ENCODE measurements at regions not wholly inside any gene's neighbourhood (a gene's known extent, or its start where the extent isn't known, plus 50 kb on each side); places are given as distances from the start of the nearest gene placed in this dataset.

GRCh38 chrX:3219231-3219630 is 127.2 kb downstream of the MXRA5 start:
- no peak overlapping the region for H3K4me2 ChIP-seq
- CTCF ChIA-PET = interaction anchor here (1.0 kb wide), 1 partner anchor 314 kb away, joined by 3 read pairs; no protein-coding TSS in a partner anchor
- POLR2A ChIA-PET = no interaction called here
- no peak overlapping the region for H3K27ac ChIP-seq
- FAIRE-seq (no peak), DNase-seq (ENCODE audit: low read depth in 1 of 2, low spot score in 1 of 2) (no peak), ATAC-seq (no peak)
- H3K4me1 ChIP-seq = no peaks in the 10 kb centered on the region
- TF ChIP-seq JUN (IDR thresholded peaks at IDR 0.05) (no peak), HMGXB4 (CRISPR knock-in tag; IDR thresholded peaks at IDR 0.05; ENCODE audit: borderline replicate concordance) (no peak), FOSL2 (IDR thresholded peaks at IDR 0.05) (no peak), FOSL2 (CRISPR knock-in tag; IDR thresholded peaks at IDR 0.05) (no peak), KDM5A (IDR thresholded peaks at IDR 0.05) (no peak), TP53 (CRISPR knock-in tag; IDR thresholded peaks at IDR 0.05) (no peak)
- whole genome bisulfite sequencing (ENCODE audit: missing lambda C conversion rate) = 26% methylated on average over 6 of the region's 6 CpGs
- no peaks in the 10 kb centered on the region for H3K9me3 ChIP-seq
- H3K4me3 ChIP-seq = no peak overlapping the region

- TF ChIP-seq HOXA7 (CRISPR knock-in tag; IDR thresholded peaks at IDR 0.05) (no peak), EHMT2 (IDR thresholded peaks at IDR 0.05; ENCODE audit: low read depth) (no peak), PHF8 (IDR thresholded peaks at IDR 0.05; ENCODE audit: borderline replicate concordance, low read depth) (no peak), CHD4 (IDR thresholded peaks at IDR 0.05; ENCODE audit: borderline replicate concordance) (no peak), MAZ (IDR thresholded peaks at IDR 0.05; ENCODE audit: borderline replicate concordance, low read depth, low read length) (no peak), CBX2 (IDR thresholded peaks at IDR 0.05; ENCODE audit: borderline replicate concordance, low read depth) (no peak), BHLHE40 (IDR thresholded peaks at IDR 0.05; ENCODE audit: low read depth, low read length) (no peak), NFE2L2 (conservative IDR thresholded peaks at IDR 0.05; ENCODE audit: low read length) (no peak), FOSL2 (IDR thresholded peaks at IDR 0.05) (no peak), FOSL2 (CRISPR knock-in tag; IDR thresholded peaks at IDR 0.05) (no peak), TP53 (CRISPR knock-in tag; IDR thresholded peaks at IDR 0.05) (no peak), HDAC2 (IDR thresholded peaks at IDR 0.05) (no peak), RCOR1 (IDR thresholded peaks at IDR 0.05; ENCODE audit: low read depth, low read length) (no peak), GATA3 (IDR thresholded peaks at IDR 0.05; ENCODE audit: borderline replicate concordance) (no peak), CTCF (IDR thresholded peaks at IDR 0.05) (no peak), CHD2 (IDR thresholded peaks at IDR 0.05; ENCODE audit: low read length, partially characterized antibody) (no peak), MYC (IDR thresholded peaks at IDR 0.05; ENCODE audit: borderline replicate concordance, low read length) (no peak), BCL3 (IDR thresholded peaks at IDR 0.05) (no peak)
- ATAC-seq = no peak
- no peaks in the 10 kb centered on the region for H3K4me1 ChIP-seq
- POLR2A ChIA-PET = no interaction called here
- no peak overlapping the region for H3K27ac ChIP-seq
- H3K4me2 ChIP-seq = no peak overlapping the region
- no peak for DNase-seq (ENCODE audit: low read depth in 1 of 2, low spot score in 1 of 2)
- no CpG with 5 or more reads among the region's 1 CpG for WGBS (ENCODE audit: missing lambda C conversion rate)
- no peak overlapping the region for H3K4me3 ChIP-seq
- FAIRE-seq = no peak
- no peaks in the 10 kb centered on the region for H3K9me3 ChIP-seq
- CTCF ChIA-PET = interaction anchor here (1.0 kb wide), 1 partner anchor 315 kb away, joined by 3 read pairs; no protein-coding TSS in a partner anchor
These were observed 128.0 kb downstream of the MXRA5 start for GRCh38 chrX:3218442-3218841.

Data from A549 (cell line).